ENCODE measurements at regions not wholly inside any gene's neighbourhood (a gene's known extent, or its start where the extent isn't known, plus 50 kb on each side); places are given as distances from the start of the nearest gene placed in this dataset.

GRCh38 chr5:82886911-82887310 lies 190.3 kb downstream of the TMEM167A start:
- Histone ChIP-seq H3K27ac (no peak overlapping the region), H3K9me3 (no peaks in the 10 kb centered on the region), H3K27me3 (no peaks in the 10 kb centered on the region), H3K4me1 (no peaks in the 10 kb centered on the region), H3K36me3 (no peaks in the 10 kb centered on the region), H3K4me3 (no peak overlapping the region)
- intact Hi-C loops (cut with DNase I), result no loop called here
- no peak for DNase-seq
- no peak for TF ChIP-seq CTCF (IDR thresholded peaks at IDR 0.05)
- no peak for ATAC-seq

GRCh38 chr5:82885627-82886389 lies 191.4 kb downstream of the TMEM167A start:
- Histone ChIP-seq H3K4me3 (no peak overlapping the region), H3K36me3 (no peaks in the 10 kb centered on the region), H3K27me3 (no peaks in the 10 kb centered on the region), H3K27ac (no peak overlapping the region), H3K9me3 (peaks cover 0 to 2% of the 10 kb centered on the region in 2 donors), H3K4me1 (no peaks in the 10 kb centered on the region)
- no peak for ATAC-seq
- no peak for TF ChIP-seq CTCF (IDR thresholded peaks at IDR 0.05)
- intact Hi-C loops (cut with DNase I), result no loop called here
- DNase-seq, result no peak

GRCh38 chr5:82884821-82885471 lies 192.2 kb downstream of the TMEM167A start:
- peaks cover 0 to 11% of the 10 kb centered on the region in 2 donors for H3K9me3 ChIP-seq
- no peaks in the 10 kb centered on the region for H3K36me3 ChIP-seq
- no peak overlapping the region for H3K27ac ChIP-seq
- intact Hi-C loops (cut with DNase I), result no loop called here
- TF ChIP-seq CTCF (IDR thresholded peaks at IDR 0.05), result no peak
- no peak for DNase-seq
- no peak overlapping the region for H3K4me3 ChIP-seq
- no peaks in the 10 kb centered on the region for H3K4me1 ChIP-seq
- no peaks in the 10 kb centered on the region for H3K27me3 ChIP-seq
- no peak for ATAC-seq

GRCh38 chr5:82882316-82882715 lies 194.9 kb downstream of the TMEM167A start:
- Histone ChIP-seq H3K36me3 (no peaks in the 10 kb centered on the region), H3K27me3 (no peaks in the 10 kb centered on the region), H3K4me1 (no peaks in the 10 kb centered on the region), H3K27ac (no peak overlapping the region), H3K9me3 (peaks cover 0 to 31% of the 10 kb centered on the region in 2 donors), H3K4me3 (no peak overlapping the region)
- ATAC-seq (no peak), DNase-seq (no peak)
- TF ChIP-seq CTCF (IDR thresholded peaks at IDR 0.05), result no peak
- intact Hi-C loops (cut with DNase I), result no loop called here

GRCh38 chr5:82881571-82882174 lies 195.5 kb downstream of the TMEM167A start:
- Histone ChIP-seq H3K9me3 (peaks cover 0 to 31% of the 10 kb centered on the region in 2 donors), H3K27ac (no peak overlapping the region), H3K4me3 (no peak overlapping the region), H3K27me3 (no peaks in the 10 kb centered on the region), H3K4me1 (no peaks in the 10 kb centered on the region), H3K36me3 (no peaks in the 10 kb centered on the region)
- no peak for DNase-seq
- intact Hi-C loops (cut with DNase I), result no loop called here
- ATAC-seq, result no peak
- TF ChIP-seq CTCF (IDR thresholded peaks at IDR 0.05), result no peak
